ENCODE measurements at regions not wholly inside any gene's neighbourhood (a gene's known extent, or its start where the extent isn't known, plus 50 kb on each side); places are given as distances from the start of the nearest gene placed in this dataset.
"Not testable (repeated sequence)": the region's sequence is repeated elsewhere in the genome, so short reads cannot be mapped to it uniquely, and the experiment has no call there.

GRCh38 chr5:124168093-124168492 is 578.3 kb downstream of the ZNF608 start:
- CTCF ChIA-PET (ENCODE audit: low intra/inter-chr PET ratio); DNase-seq (ENCODE audit: extremely low read depth in 1 of 4, low spot score in 3 of 4); ATAC-seq; H3K9ac ChIP-seq (ENCODE audit: insufficient read depth in 1 of 2, low read depth in 2 of 2, low read length in 2 of 2); FAIRE-seq; H4K20me1 ChIP-seq (replicated peaks; ENCODE audit: control insufficient read depth, insufficient read depth, low read length); H2AFZ ChIP-seq (ENCODE audit: low read depth, low read length); POLR2A ChIA-PET; H3K4me3 ChIP-seq; H3K27ac ChIP-seq (ENCODE audit: extremely low read depth, low read depth, low read length); H3K27me3 ChIP-seq (ENCODE audit: control insufficient read depth in 2 of 2, insufficient read depth in 2 of 2, low read length in 2 of 2); H3K4me1 ChIP-seq (replicated peaks in 1 of 2; ENCODE audit: control insufficient read depth in 2 of 2, insufficient read depth in 2 of 2, low read length in 2 of 2); BruUV-seq (replicated peaks); H3K9me1 ChIP-seq (ENCODE audit: control insufficient read depth, insufficient read depth, low read length); H3K36me3 ChIP-seq (ENCODE audit: control insufficient read depth, insufficient read depth, low read length); intact Hi-C loops (cut with micrococcal nuclease); H3K4me2 ChIP-seq (ENCODE audit: insufficient read depth, low read length); H3K79me2 ChIP-seq (ENCODE audit: control insufficient read depth, insufficient read depth, low read length); in situ Hi-C loops (cut with MboI); H3K9me3 ChIP-seq (replicated peaks; ENCODE audit: control insufficient read depth, insufficient read depth, low read depth, low read length): not testable (repeated sequence)
- WGBS (ENCODE audit: insufficient coverage, low coverage, missing lambda C conversion rate), result 5% methylated on average over 2 of the region's 2 CpGs

- ATAC-seq, result no peak
- WGBS (ENCODE audit: insufficient coverage, low coverage, missing lambda C conversion rate), result 0% methylated on average over 8 of the region's 8 CpGs
- Histone ChIP-seq H3K9ac (ENCODE audit: insufficient read depth in 1 of 2, low read depth in 2 of 2, low read length in 2 of 2) (no peak overlapping the region), H3K36me3 (ENCODE audit: control insufficient read depth, insufficient read depth, low read length) (no peaks in the 10 kb centered on the region), H2AFZ (ENCODE audit: low read depth, low read length) (no peak overlapping the region), H3K27ac (ENCODE audit: extremely low read depth, low read depth, low read length) (no peak overlapping the region), H3K79me2 (ENCODE audit: control insufficient read depth, insufficient read depth, low read length) (no peaks in the 10 kb centered on the region), H3K4me3 (no peak overlapping the region), H3K9me1 (ENCODE audit: control insufficient read depth, insufficient read depth, low read length) (no peaks in the 10 kb centered on the region), H3K4me2 (ENCODE audit: insufficient read depth, low read length) (no peak overlapping the region), H4K20me1 (replicated peaks; ENCODE audit: control insufficient read depth, insufficient read depth, low read length) (no peaks in the 10 kb centered on the region), H3K9me3 (replicated peaks; ENCODE audit: control insufficient read depth, insufficient read depth, low read depth, low read length) (no peaks in the 10 kb centered on the region), H3K27me3 (ENCODE audit: control insufficient read depth in 2 of 2, insufficient read depth in 2 of 2, low read length in 2 of 2) (no peaks in the 10 kb centered on the region), H3K4me1 (replicated peaks in 1 of 2; ENCODE audit: control insufficient read depth in 2 of 2, insufficient read depth in 2 of 2, low read length in 2 of 2) (no peaks in the 10 kb centered on the region)
- TF ChIP-seq ZNF766 (CRISPR knock-in tag; conservative IDR thresholded peaks at IDR 0.05), result no peak
- no peak for TF ChIP-seq PRPF4 (IDR thresholded peaks at IDR 0.05; ENCODE audit: insufficient read depth, low read depth, low read length, poor library complexity, severe bottlenecking)
- no peak for DNase-seq (ENCODE audit: extremely low read depth in 1 of 4, low spot score in 3 of 4)
- intact Hi-C loops (cut with micrococcal nuclease), result no loop called here
- POLR2A ChIA-PET, result no interaction called here
- CTCF ChIA-PET (ENCODE audit: low intra/inter-chr PET ratio), result no interaction called here
- BruUV-seq (replicated peaks), result no TSS peak
- FAIRE-seq, result no peak
- in situ Hi-C loops (cut with MboI), result no loop called here
Measured at GRCh38 chr5:124162767-124163532, 583.5 kb downstream of the ZNF608 start.

Data from K562 (cell line).